HG02943 (cell line): ENCODE measurements at regions not wholly inside any gene's neighbourhood (a gene's known extent, or its start where the extent isn't known, plus 50 kb on each side); places are given as distances from the start of the nearest gene placed in this dataset.
A peak's percentile ranks its signal among the peaks of the same experiment; 100 is the strongest.

Experiments
- ATAC-seq: cut with Tn5 transposase; IDR thresholded peaks from one replicate; pipeline ENCODE4 v1.9.1; 2021; ENCODE audit warnings: mild to moderate bottlenecking, low read depth, moderate library complexity; ENCODE audit not compliant: unreplicated experiment

DNA sequence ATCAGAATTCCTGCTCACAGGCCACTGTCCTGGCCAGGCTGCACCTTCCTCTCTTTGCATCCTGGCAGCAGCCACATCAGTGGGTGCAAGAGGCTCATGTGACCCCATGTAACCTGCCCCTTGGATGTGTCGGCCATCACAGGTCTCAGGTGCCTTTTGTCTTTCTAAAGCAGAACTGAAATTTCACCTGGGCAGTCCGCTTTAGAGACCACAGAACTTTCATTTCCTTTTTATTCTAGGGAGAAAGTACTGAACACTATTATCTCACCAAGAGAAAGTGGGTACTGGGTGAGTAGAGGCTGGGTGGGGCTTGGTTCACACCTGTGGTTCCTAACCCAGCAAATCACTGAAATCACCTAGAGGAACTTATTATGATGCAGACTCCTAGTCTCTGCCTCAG, 51.7 kb upstream of the NUP160 start:
- peak; percentile 98 for ATAC-seq
